Activated CD4-positive, alpha-beta T cell treated with anti-CD3 and anti-CD28 coated beads for 48 hours (primary cell): ENCODE measurements at regions not wholly inside any gene's neighbourhood (a gene's known extent, or its start where the extent isn't known, plus 50 kb on each side); places are given as distances from the start of the nearest gene placed in this dataset.
A peak's percentile ranks its signal among the peaks of the same experiment; 100 is the strongest.

Experiments
- DNase-seq: peaks from one replicate; pipeline ENCODE4 v3.0.0-alpha.2; 2020

DNA sequence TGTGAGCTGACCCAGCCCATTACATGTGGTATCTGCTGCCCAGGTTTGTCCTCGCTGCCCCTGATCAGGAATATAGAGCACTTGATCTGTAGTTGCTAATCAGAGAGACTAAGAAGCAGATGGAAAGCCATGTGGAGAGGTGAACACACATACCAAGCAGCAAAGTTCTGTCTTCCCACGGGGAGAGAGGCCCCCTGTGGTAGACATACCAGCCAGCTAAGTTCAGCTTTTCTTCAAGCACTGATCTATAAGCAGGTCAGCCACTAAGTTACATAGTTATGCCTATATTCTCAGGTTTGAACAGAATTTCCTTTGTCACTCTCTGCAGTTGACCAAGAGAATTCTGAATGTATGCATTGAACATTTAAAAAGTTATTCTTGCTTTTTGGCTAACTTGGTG lies 76.4 kb downstream of the DDX3Y start:
- DNase-seq, result no peak

DNA sequence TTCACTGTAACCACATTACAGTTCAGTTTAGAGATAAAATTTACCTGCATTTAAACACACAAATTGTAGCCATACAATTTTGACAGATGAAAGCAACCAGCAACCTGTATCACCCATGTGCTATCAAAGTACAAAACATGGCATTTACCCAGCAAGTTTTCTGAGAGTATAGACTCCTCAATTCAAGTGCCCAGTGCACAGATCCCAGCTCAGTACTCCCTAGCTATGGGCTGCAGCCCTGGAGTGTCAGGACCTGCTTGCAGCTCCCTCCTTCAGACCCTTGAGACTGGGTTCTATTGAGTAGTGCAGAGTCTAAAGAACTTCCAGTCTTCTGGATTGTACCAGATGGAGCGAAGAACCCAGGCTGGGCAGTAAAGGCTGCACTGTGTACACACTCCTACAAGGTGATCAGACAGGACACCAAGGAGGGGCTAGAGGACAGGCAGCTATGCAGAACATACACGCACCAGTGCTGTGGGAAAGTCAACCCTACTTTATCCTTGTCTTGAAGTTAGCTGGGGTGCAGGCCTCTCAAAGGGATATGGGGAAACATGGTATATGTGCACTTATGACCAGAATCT lies 77.7 kb downstream of the DDX3Y start:
- no peak for DNase-seq

DNA sequence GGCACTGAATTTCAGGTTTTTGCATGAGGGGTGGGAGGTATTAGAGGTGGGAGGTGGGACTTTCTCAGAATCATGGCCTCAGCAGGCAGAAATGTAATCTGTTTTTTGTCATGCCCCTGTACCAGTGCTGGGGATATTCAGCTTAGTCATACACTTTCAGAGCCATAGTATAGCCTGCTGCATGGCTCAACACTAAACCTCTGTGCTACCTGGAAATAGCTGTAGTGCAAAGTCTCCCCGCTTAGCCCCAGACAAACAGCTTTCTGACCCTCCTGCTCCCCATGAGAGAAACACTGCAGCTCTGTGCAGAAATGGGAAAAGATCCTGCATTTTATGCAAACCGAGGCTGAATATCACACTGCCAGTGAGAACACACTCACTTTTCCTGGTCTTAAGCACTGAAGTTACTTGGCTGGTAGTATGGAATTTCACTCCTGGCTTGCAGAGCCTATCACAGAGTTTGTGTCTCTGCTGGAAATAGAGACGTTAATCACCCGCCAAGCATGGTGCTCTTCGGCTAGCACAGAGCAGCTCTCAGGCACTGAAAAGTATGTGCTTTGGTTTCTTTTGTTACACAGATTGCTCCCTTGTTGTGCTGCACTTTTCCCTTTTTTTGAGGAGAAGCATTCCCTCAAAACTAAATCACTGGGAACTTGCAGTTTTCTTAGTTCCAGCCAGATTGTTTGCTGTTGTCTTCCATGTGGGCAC lies 80.1 kb downstream of the DDX3Y start:
- DNase-seq, result no peak

DNA sequence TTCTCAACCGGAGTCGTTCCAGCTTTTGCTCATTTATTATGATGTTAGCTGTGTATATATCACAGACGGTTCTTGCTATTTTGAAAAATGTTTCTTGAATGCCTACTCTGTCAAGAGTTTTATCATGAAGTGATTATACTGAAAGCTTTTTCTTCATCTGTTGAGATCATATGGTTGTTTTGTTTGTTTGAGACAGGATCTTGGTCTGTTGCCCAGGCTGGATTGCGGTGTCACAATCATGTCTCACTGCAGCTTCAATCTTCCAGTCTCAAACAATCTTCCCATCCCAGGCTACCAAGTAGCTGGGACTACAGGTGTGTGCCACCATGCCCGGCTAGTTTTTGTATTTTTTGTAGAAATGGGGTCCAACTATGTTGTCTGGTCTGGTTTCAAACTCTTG lies 112.8 kb downstream of the DDX3Y start:
- DNase-seq, result no peak

DNA sequence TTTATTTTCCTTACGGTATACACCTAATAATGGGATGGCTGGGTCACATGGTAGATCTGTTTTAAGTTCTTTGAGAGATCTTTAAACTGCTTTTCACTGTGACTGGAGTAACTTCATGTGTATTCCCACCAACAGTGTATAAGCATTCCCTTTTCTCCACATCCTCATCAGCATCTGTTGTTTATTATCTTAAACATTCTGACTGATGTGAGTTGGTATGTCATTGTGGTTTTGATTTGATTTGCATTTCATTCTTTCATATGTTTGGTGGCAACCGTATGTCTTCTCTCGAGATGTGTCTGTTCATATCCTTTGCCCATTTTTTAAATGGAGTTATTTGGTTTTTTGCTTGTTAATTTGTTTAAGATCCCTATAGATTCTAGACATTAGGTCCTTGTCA lies 114.8 kb downstream of the DDX3Y start:
- no peak for DNase-seq

DNA sequence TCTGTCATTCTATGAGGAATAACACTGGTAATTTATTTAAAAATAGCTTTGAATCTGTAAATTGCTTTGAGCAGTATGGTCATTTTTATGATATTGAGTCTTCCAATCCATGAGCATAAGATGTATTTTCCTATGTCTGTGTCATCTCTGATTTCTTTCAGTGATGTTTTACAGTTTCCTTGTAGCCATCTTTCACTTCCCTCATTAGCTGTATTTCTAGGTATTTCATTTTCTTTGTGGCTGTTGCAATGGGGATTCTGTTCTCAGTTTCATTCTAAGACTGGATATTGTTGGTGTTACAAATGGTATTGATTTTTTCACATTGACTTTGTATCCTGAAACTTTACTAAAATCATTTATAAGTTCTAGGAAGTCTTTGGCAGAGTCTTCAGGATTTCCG lies 116.2 kb downstream of the DDX3Y start:
- no peak for DNase-seq

DNA sequence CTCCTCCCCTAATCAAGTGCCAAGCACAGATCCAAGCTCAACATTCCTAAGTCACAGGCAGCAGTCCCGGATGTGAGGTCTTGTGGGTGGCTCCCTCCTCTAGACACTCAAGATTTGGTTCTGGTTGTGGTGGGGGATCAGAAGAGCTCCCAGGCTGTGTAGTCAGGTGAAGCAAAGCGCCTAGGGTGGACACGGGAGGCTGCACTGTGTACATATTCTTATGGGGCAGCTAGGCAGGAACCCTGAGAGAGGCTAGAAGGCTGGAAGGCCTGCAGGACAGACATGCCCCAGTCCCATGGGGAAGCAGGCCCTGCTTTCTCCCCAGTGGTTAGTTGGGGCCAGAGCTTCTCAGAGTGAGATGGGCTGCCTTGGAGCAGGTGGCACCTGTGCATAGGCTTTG lies 118.9 kb downstream of the DDX3Y start:
- DNase-seq, result no peak

DNA sequence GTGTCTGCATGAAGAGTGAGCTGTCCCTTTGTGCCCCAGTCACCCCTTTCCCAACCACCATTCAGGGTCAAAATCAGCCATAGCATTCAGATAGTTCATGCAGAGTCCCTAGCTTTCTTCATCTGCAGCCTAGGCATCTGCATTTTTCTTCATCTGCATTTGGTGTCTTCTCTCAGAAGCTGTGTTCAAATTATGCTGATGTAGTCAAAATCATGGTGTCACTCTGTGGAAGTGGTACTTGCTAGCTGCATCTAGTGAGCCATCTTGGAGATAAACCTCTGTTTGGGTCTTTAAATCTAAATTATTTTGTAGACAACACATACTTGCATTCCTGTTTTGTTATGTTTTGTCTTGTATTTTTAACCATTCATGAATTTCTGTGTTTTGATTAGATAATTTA lies 119.8 kb downstream of the DDX3Y start:
- no peak for DNase-seq

DNA sequence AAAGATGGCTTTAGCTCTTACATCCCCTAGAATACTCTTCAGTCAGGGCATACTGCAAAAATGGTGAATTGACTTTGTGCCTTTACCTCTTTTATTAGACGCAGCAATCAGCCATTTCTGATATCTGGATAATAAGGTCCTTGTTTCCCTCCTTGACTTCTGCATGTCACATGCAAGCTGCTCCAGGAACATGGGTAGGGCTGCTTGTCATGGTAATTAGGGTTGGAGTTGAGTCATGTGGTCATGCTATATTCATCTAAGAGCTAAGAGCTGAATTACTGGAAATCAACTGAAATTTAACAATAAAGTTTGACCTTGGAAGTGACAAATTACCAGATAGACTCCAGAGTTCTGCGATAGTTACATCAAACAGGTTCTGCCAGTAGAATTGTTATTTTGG lies 122.2 kb downstream of the DDX3Y start:
- no peak for DNase-seq

DNA sequence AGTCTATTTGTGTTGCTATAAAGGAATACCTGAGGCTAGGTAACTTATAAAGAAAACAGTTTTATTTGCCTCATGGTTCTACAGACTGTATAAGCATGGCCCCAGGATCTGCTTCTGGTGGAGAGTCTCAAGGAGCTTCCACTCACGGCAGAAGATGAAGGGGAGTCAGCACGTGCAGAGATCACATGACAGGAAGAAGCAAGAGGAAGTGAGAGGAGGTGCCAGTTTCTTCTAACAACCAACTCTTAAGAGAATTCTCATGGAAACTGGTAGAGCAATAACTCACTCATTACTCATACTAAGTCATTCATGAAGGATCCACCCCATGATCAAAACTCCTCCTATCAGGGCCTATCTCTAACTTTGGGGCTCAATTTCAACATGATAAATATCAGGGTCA lies 135.6 kb downstream of the DDX3Y start:
- DNase-seq, result no peak

DNA sequence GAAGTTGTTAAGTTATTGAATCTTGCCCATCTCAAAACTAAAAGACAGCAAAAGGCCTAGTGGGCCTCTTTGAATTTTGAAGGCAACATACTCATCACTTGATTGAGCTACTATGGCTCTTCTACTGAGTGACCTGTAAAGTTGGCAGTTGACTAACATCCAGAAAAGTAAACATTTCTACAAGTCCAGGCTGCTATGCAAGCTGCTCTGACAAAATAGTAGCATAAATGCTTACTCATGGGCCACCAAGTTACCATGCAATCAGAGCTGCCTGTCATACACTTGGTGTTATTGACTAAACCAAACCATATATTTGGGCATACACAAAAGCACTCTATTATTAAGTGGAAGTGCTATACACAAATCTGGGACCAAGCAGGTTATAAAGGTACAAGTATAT lies 148.8 kb downstream of the DDX3Y start:
- DNase-seq, result no peak

DNA sequence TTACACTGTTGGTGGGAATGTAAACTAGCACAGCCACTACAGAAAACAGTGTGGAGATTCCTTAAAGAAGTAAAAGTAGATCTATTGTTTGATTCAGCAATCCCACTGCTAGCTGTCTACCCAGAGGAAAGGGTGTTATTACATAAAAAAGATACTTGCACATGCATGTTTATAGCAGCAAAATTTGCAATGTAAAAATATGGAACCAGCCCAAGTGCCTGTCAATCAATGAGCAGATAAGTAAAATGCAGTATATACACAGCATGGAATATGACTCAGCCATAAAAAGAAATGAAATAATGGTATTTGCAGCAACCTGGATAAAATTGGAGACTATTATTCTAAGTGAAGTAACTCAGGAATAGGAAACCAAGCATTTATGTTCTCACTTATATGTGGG lies 161.7 kb downstream of the DDX3Y start:
- DNase-seq, result no peak

DNA sequence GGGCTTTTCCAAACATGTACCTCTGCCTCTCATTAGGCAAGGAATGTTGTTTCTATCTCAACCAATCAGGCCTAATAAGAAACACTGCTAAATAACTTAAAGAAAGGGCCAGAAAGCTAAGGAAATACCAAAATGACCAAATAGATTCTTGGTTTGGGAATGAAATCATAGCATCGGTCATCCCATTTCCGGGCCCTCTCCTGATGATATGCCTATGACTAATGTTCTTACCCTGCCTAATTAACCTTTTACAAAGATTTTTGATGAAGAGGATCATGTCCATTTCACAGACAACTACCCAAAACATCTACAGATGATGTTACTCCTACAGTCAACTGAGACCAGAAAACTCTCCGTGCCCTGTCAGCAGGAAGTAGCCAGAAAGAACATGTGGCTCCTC lies 164.0 kb downstream of the DDX3Y start:
- DNase-seq, result no peak

DNA sequence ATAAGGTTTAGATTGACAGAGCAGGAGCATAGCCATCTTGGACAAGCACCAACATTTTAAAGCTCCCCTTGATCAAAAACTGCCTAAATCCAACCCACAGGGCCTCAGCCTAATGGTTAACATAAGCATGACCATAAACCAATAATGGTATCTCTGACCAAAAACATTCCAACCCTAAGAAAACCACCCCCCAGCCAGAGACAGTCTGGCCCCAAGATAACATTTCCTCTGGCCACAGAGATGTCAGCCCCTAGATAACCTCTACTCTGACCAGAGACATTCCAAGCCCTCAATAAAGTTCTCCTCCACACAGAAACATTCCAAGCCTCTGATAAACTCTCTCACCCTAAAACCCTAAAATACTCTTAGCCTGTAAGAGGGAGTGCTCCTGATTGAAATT lies 164.4 kb downstream of the DDX3Y start:
- no peak for DNase-seq

DNA sequence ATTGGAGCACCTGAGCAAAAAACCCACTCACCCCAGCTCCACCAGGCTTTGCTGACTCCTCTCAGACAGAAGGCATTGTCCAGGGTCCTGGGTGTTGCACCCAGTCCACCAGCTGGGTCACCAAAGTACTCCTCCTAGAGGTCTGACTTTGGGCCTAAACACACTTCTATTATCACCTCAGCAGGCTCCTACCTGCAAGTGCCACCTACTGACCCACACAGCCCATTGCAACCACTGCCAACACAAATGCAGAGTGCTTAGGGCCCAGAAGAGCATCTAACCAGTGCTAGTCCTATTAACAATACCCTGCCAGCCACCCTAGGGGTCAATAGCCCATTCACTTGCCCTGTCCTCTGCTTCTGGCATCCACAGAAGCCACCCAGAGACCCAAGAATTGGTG lies 178.1 kb downstream of the DDX3Y start:
- no peak for DNase-seq

DNA sequence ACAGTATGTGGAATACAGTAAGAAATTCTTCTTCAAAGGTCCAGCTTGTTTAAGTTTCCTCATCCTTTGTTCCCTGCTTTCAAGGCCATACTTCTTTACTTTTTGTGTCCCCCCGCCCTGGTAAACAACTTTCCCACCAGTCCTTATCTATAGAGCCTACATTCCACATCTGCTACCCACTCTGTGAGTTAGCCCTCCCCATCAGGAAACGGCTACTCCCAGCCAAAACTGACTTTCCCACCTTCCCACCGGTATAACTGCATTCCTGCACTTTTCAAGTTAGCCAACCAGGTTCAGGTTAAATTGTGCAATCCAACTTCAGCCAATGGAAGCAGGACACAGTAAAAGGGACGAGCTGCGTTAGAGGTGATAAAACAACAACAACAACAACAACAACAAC lies 186.9 kb downstream of the DDX3Y start:
- DNase-seq, result no peak

DNA sequence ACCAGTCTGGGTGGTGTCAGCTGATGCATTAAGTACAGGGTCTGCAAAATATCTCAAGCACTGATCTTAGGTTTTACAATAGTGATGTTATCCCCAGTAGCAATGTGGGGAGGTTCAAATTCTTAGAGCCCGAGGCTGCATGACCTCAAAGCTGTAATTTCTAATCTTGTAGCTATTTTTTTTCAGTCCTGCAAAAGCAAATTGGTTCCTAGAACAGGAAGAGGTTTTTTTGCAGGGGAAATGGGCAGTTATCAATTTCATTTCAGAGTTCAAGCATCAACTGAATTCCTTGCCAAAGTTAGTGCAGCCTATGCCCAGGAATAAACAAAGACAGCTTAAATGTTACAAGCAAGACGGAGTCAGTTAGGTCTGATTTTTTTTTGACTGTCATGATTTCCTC lies 188.3 kb downstream of the DDX3Y start:
- DNase-seq, result no peak

DNA sequence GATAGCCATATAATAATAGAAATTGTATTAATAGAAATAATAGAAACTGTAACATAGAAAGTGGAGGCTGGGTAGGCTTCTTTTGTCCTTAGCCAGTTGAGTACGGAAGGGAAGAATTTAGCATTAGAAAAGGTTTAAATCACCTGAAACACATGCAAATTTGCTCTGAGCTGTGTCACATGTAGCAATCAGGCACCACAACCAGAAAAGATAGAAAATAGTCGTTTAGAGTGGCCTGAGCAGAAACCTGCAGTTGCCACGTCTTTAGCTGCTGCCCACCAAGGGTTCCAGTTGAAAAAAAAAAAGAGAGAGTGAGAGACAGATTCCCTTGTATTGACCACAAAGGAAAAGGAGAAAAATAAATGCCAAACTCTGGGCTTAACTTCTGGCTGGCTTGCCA lies 188.8 kb downstream of the DDX3Y start:
- DNase-seq, result no peak

DNA sequence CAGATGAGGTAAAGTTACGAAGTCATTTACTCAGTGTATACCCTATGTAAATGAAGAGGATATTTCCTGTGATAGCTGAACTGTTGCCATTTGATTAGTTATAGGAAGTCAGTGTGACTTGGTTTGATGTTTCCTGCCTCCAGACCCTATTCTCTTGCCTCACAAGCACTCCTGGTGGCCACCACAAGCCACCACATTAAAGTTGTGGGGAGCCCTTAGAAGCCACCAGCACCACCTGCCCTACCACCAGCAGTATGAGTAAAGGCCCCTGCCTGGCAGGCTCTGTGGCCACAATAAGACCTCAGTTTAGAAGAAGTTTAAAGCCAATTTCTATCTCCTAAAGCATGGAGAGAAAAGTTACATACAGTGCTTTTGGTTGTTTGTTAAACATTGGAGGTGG lies 189.7 kb downstream of the DDX3Y start:
- DNase-seq, result peak; percentile 26

DNA sequence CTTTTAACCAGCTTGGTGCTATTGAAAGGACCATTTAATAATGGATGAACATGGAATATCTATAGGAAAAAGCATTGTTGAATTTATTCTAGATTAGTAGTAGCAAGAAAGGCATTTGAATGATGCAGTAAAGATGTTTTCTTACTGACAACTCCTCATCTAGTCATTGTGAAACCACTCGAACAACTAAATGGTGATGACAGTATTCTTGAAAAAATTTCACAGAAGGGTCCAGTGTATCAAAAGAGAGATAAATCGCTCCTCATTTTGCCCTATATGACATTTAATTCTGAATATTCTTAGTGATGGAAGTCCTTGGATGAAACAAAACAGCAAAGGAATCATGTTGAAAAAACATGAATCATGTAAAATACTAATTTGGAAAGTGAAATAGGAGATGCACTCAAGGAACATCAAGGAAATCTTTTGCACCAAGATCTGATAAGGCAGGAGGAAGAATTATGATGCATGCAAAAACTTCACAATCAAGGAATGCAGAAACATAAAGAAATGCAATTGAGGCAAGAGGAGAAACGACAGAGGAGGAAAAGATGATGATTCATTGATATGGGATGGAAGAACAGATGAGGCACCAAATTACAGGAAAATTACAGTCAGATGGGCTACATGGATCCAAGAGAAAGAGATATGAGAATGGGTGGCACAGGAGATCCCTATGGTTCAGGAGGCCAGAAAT lies 190.4 kb downstream of the DDX3Y start:
- no peak for DNase-seq

DNA sequence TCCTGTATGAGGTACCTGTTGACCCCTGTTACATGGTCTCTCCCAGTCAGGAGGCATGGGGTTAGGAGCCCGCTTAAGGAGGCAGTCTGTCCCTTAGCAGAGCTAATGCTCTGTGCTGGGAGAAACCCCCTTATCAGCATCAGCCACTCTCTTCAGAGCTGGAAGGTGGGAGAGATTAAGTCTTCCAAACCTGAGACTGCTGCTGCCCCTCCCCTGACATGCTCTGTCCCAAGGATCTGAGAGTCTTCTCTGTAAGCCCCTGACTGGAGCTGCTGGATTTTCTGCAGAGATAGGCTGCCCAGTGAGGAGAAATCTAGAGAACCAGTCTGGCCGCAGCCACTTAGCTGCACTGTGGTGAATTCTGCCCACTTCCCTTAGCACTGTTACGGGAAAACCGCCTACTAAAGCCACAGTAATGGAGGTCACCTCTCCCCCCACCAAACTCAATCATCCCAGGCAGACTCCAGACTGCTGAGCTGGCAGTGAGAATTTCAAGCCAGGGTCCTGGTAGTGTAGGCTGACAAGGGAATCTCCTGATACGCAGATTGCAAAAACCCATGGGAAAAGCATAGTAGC lies 222.3 kb downstream of the DDX3Y start:
- no peak for DNase-seq

DNA sequence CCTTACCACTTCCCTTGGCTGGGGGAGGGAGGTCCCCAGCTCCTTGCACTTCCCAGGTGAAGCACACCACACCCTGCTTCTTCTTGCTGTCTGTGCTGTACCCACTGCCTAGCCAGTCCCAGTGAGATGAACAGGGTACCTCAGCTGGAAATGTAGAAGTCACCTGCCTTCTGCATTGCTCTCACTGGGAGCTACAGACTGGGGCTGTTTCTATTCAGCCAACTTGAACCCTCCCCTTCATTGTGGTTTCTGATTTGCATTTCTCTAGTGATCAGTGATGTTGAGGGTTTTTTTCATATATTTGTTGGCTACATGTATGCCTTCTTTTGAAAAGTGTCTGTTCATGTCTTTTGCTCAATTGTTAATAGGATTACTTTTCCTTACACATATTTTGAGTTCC lies 222.8 kb downstream of the DDX3Y start:
- no peak for DNase-seq

DNA sequence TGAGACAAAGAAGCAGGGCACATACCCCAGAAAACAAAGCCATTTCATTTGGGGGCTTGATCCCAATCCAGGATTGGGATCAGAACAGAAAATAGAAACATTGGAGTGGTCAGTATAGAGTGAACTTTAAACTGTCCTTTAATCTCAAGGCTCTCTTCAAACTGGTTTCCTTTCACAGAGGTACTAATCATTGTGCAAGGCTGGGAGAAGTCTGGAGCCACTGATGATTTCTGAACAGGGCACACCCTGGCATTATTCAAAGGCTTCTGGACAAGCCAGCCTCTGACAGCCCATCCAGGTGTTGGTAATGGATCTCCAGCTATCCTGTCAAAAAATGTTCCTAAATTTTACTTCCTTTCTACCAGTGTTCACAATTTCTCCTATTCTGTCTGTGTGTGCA lies 244.5 kb downstream of the DDX3Y start:
- no peak for DNase-seq

DNA sequence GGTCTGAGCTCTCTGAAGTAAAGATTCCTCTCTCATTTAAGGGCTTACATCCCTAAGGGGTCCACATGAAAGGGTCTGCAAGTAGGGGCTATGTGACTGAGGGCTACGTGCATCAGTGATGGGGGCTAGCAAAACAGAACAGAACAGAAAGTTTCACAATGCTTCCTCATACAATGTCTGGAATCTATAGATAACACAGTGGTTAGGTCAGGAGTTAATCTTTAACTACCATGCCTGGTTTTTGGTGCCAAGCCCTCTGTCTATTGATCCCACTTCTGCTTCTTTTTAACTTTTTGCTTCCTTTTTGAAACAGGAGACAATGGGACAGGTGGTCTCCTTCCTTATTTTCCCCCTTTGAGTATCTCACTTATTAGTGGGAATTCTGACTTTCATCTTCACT lies 263.0 kb downstream of the DDX3Y start:
- DNase-seq, result no peak
